OCI-LY1 (cell line): ENCODE measurements at regions not wholly inside any gene's neighbourhood (a gene's known extent, or its start where the extent isn't known, plus 50 kb on each side); places are given as distances from the start of the nearest gene placed in this dataset.

Experiments used
- CTCF ChIP-seq: fragments of 200-600 bp; sonication (generic), shearing (Covaris generic); IDR thresholded peaks from 2 replicates; pipeline ENCODE4 v1.5.1; 2017; ENCODE audit warnings: mild to moderate bottlenecking, antibody characterized with exemption, low read length, moderate library complexity, mixed read lengths
- EZH2 ChIP-seq: fragments of 200-600 bp; sonication (generic), shearing (Covaris generic); IDR thresholded peaks from 2 replicates; pipeline ENCODE4 v1.8.0; 2017; ENCODE audit warnings: borderline replicate concordance, mixed run types, mild to moderate bottlenecking, antibody characterized with exemption, low read length, moderate library complexity, mixed read lengths

GRCh38 chr12:30064906-30065305 lies 281.2 kb upstream of the TMTC1 start:
- TF ChIP-seq CTCF (no peak), EZH2 (no peak)
